Heart left ventricle (tissue), 13 donors: ENCODE measurements at regions not wholly inside any gene's neighbourhood (a gene's known extent, or its start where the extent isn't known, plus 50 kb on each side); places are given as distances from the start of the nearest gene placed in this dataset.

Source experiments
- POLR2A ChIP-seq, 2 donors: fragments of 450-650 bp; IDR thresholded peaks; one replicate each; pipeline ENCODE4 v1.6.1; 2017; ENCODE audit warnings: antibody characterized with exemption in 2 of 2, mild to moderate bottlenecking in 2 of 2, moderate library complexity in 2 of 2
- TF ChIP-seq, protein P1 (sequence below), 12 donors: fragments of 200-600 bp; sonication (generic) in 4 of 12; IDR thresholded peaks; one replicate each; pipeline versions ENCODE4 v1.5.0 to v1.8.0; 2018 to 2022; ENCODE audit warnings: antibody characterized with exemption in 12 of 12, mild to moderate bottlenecking in 5 of 12
- donor health status: ischemic (EF 13 %, LVEDD 7.1; RV severe dilation, severe dysfunction).
- donor health status: DM: no; HTN: yes; CAD: no.
- donor health status: DM: no; HTN: no; CAD: no.
- donor health status: ischemic (EF 25% LVEDD 6.9; RV normal size, moderate dysfunction).
- donor health status: ischemic (EF 25% LVEDD 5.7; RV mildly dilated, moderate dysfunction).
- donor health status: ischemic (EF 35%, LVEDD 5.7; RV mildly dilated, moderate dysfunction).
- donor health status: nonischemic (EF 11% LVEDD 7.7; RV severe dilation, severe dysfunction).
- donor health status: DM: yes; HTN: yes; CAD: no.
- donor health status: PGD.
- donor health status: ischemic (EF 29% LVEDD 5.4; RV normal size, mild dysfunction).
- donor health status: nonischemic (EF 23%, LVEDD 6.1; RV moderate dilation, normal function).

GRCh38 chr9:95815133-95815532 is 60.4 kb upstream of the ERCC6L2 start:
- TF ChIP-seq, protein P1, sequence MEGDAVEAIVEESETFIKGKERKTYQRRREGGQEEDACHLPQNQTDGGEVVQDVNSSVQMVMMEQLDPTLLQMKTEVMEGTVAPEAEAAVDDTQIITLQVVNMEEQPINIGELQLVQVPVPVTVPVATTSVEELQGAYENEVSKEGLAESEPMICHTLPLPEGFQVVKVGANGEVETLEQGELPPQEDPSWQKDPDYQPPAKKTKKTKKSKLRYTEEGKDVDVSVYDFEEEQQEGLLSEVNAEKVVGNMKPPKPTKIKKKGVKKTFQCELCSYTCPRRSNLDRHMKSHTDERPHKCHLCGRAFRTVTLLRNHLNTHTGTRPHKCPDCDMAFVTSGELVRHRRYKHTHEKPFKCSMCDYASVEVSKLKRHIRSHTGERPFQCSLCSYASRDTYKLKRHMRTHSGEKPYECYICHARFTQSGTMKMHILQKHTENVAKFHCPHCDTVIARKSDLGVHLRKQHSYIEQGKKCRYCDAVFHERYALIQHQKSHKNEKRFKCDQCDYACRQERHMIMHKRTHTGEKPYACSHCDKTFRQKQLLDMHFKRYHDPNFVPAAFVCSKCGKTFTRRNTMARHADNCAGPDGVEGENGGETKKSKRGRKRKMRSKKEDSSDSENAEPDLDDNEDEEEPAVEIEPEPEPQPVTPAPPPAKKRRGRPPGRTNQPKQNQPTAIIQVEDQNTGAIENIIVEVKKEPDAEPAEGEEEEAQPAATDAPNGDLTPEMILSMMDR (IDR thresholded peaks at IDR 0.05) = no peak
- no peak for TF ChIP-seq POLR2A (IDR thresholded peaks at IDR 0.05)
